ENCODE measurements at regions not wholly inside any gene's neighbourhood (a gene's known extent, or its start where the extent isn't known, plus 50 kb on each side); places are given as distances from the start of the nearest gene placed in this dataset.
"Not testable (repeated sequence)": the region's sequence is repeated elsewhere in the genome, so short reads cannot be mapped to it uniquely, and the experiment has no call there.

- DNase-seq, result no peak
Observed at GRCh38 chr5:112574536-112574935, 155.5 kb upstream of the EPB41L4A start.

GRCh38 chr5:112576298-112576925, 157.3 kb upstream of the EPB41L4A start:
- DNase-seq, result no peak

- no peak for DNase-seq
Observed at GRCh38 chr5:112579599-112580170, 158.0 kb upstream of the APC start.

GRCh38 chr5:112581811-112582320, 155.8 kb upstream of the APC start:
- DNase-seq, result no peak

- no peak for DNase-seq
Observed at GRCh38 chr5:112583166-112583565, 154.5 kb upstream of the APC start.

- no peak for DNase-seq
Observed at GRCh38 chr5:112584781-112585180, 152.9 kb upstream of the APC start.

GRCh38 chr5:112586596-112587062, 151.1 kb upstream of the APC start:
- DNase-seq, result no peak

- DNase-seq, result not testable (repeated sequence)
Observed at GRCh38 chr5:112590858-112591257, 146.8 kb upstream of the APC start.

GRCh38 chr5:112594095-112594850, 143.4 kb upstream of the APC start:
- no peak for DNase-seq

GRCh38 chr5:112594941-112595340, 142.7 kb upstream of the APC start:
- DNase-seq, result no peak

GRCh38 chr5:112597831-112598230, 139.9 kb upstream of the APC start:
- DNase-seq, result no peak

- not testable (repeated sequence) for DNase-seq
Observed at GRCh38 chr5:112600510-112600909, 137.2 kb upstream of the APC start.

- peak in 1 of 2 experiments; percentile 7 for DNase-seq
Observed at GRCh38 chr5:112604732-112605630, 132.7 kb upstream of the APC start.

GRCh38 chr5:112608975-112609374, 128.7 kb upstream of the APC start:
- no peak for DNase-seq

- DNase-seq, result no peak
Observed at GRCh38 chr5:112612663-112613062, 125.0 kb upstream of the APC start.

- DNase-seq, result no peak
Observed at GRCh38 chr5:112614285-112614684, 123.4 kb upstream of the APC start.

GRCh38 chr5:112614986-112615385, 122.7 kb upstream of the APC start:
- DNase-seq, result no peak

GRCh38 chr5:112616812-112617547, 120.7 kb upstream of the APC start:
- DNase-seq, result no peak

GRCh38 chr5:112625246-112625645, 112.4 kb upstream of the APC start:
- DNase-seq, result no peak

- DNase-seq, result no peak
Observed at GRCh38 chr5:112625689-112626438, 111.8 kb upstream of the APC start.

- no peak for DNase-seq
Observed at GRCh38 chr5:112626715-112627114, 111.0 kb upstream of the APC start.

Measured in SW 1271 (cell line).